Fibroblast of the aortic adventitia (primary cell): ENCODE measurements at regions not wholly inside any gene's neighbourhood (a gene's known extent, or its start where the extent isn't known, plus 50 kb on each side); places are given as distances from the start of the nearest gene placed in this dataset.

Experiments used
- DNase-seq: peaks from one replicate; pipeline ENCODE4 v3.0.0-alpha.2; 2010; ENCODE audit warnings: low read depth
- H3K4me3 ChIP-seq: 2 replicates; pipeline ENCODE4 v1.5.1; 2011; ENCODE audit warnings: low read depth, mild to moderate bottlenecking, control low read depth, low read length, moderate library complexity
- CTCF ChIP-seq: IDR thresholded peaks from 2 replicates; pipeline ENCODE4 v1.5.1; 2011; ENCODE audit warnings: mild to moderate bottlenecking, low read length, control low read depth, inconsistent platforms; ENCODE audit not compliant: insufficient read depth

DNA sequence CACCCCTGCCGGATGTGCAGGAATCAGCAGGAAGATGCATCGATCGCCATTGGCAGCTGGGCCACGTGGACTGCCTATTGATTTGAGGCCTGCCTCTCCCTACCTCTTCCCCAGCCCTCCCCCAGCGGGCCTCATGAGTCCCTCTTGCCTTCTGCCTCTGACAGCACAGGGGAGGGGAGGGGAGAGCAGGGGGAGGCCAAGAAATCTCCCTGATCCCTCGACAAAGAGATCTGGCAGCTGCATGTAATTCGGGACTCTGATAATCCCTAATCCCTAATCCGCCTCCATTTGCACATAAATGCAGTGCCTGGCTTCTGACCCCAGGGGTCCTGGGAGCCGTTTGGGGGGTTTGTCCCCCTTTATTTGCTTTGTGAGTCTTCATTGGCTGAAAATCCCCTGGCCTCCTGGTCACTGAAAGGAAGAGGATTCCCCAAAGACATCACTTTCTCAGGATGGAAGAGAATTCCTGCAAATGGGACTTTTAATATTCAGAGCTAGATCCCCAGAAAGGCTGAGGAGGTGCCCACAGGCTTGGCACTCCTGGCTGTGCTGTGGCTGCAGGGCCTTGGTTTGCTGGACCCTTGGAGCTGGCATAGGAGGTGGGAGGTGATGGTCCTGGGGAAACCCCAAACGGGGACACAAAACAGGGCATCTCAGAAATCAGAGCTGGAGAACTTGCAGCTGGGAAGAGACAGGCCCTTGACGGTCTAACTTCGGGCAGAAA, 239.4 kb upstream of the POU3F1 start:
- no peak for TF ChIP-seq CTCF
- no peak for DNase-seq
- no peak overlapping the region for H3K4me3 ChIP-seq

DNA sequence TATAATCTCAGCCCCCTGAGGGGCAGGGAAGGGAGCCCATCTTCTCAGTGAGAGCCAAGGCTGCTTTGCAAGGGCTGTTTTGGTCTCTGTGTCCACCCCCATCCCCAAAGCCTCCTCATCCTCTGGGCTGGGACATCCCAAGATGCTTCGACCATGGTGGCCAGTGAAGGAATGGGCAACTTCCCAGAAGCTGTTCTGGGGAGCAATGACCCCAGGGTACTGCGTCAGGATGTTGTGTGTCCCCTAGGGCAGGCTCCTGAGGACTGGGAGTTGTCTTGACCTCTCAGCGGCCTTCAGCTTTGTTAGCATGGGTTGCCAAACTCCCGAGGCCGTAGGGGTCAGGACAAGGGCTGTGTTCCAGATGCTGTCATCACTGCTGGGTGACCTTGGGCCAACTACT, 238.4 kb upstream of the POU3F1 start:
- no peak for TF ChIP-seq CTCF
- no peak for DNase-seq
- no peak overlapping the region for H3K4me3 ChIP-seq

DNA sequence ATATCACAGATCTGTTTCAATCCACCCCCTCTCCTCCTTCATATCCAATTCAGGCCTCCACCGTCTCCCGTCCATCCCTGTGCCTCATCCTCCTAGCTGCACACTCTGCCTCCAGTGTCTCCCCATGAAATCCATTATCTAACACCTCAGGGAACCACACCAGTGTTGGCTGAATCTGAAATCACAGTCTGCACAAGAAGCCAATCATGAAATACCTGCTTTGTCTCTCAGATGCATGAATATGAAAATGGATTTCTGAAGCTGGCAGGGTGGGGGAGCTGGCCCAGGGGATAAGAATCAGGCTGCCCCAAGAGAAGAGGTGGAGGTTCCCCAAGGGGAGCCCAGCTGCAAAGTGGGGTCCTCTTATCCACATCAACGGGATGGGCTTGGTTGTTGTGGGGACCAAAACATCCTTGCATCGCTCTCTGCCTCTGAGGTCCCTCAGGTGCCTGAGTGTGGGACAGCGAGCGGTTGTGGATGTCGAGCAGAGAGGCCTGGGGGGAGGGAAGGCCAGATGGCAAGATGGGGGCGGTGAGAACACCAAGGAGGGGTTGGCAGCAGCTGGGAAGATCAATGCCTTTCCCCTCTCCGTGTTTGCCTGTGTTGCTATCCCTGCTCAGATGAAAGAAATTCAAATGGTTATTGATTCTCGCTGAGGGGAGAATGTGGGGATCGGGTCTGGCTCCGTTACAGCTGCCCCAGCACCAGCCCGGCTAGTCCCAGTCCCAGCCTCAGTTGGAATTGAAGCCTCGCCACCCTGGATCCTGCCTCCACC, 237.3 kb upstream of the POU3F1 start:
- TF ChIP-seq CTCF: no peak
- H3K4me3 ChIP-seq: no peak overlapping the region
- DNase-seq: no peak

DNA sequence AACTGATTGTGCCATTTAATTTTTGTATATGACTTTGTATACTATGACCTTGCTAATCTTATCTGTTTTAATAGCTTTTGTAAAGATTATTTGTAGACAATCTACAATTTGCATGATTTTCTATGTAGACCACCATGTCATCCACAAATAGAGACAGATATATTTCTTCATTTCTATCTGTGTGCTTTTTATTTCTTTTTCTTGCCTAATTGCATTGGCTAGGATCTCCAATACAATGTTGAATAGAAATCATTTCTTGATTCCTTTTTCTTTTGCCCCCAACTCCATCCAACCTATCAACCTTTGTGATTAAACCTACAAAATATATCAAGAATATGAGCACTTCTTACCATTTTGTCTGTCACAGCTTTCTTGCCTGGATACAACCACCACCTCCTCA, 232.6 kb upstream of the POU3F1 start:
- no peak overlapping the region for H3K4me3 ChIP-seq
- no peak for DNase-seq
- no peak for TF ChIP-seq CTCF

DNA sequence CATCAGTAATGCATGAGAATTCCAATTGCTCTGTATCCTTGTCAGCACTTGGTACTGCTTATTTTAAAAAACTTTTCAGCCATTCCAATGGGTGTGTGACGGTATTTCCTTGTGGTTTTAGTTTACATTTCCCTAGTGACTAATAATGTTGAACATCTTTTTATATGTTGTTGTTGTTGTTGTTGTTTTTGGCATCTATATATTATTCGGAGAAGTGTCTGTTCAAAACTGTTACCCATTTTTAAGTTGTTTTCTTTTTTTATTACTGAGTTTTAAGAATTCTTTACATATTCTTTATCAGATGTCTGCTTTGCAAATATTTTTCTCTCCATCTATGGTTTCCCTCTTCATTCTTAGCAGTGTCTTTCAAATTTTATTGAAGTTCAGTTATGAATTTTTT, 231.1 kb upstream of the POU3F1 start:
- no peak for TF ChIP-seq CTCF
- DNase-seq: no peak
- H3K4me3 ChIP-seq: no peak overlapping the region

GRCh38 chr1:38275960-38276359, 229.4 kb upstream of the POU3F1 start:
- no peak overlapping the region for H3K4me3 ChIP-seq
- TF ChIP-seq CTCF: no peak
- no peak for DNase-seq
